Neural crest cell (in vitro differentiated cells): ENCODE measurements at regions not wholly inside any gene's neighbourhood (a gene's known extent, or its start where the extent isn't known, plus 50 kb on each side); places are given as distances from the start of the nearest gene placed in this dataset.
A peak's percentile ranks its signal among the peaks of the same experiment; 100 is the strongest.

ENCODE experiments used
- DNase-seq: peaks from one replicate; pipeline ENCODE4 v3.0.0; 2021; ENCODE audit warnings: low read depth, mixed read lengths, low spot score
- H3K27ac Mint-ChIP-seq: one replicate; pipeline ENCODE4 v1.8.0; 2021; ENCODE audit warnings: mild to moderate bottlenecking, mixed read lengths; ENCODE audit not compliant: unreplicated experiment
- H3K27me3 Mint-ChIP-seq: 2 replicates; pipeline ENCODE4 v1.8.0; 2021; ENCODE audit warnings: low read depth, mild to moderate bottlenecking, mixed read lengths
- H3K36me3 Mint-ChIP-seq: 2 replicates; pipeline ENCODE4 v1.8.0; 2021; ENCODE audit warnings: low read depth, mild to moderate bottlenecking, mixed read lengths
- H3K4me1 Mint-ChIP-seq: 2 replicates; pipeline ENCODE4 v1.8.0; 2021; ENCODE audit warnings: mixed read lengths
- H3K4me3 Mint-ChIP-seq: one replicate; pipeline ENCODE4 v1.8.0; 2021; ENCODE audit warnings: mild to moderate bottlenecking, mixed read lengths
- H3K9me3 Mint-ChIP-seq: 2 replicates; pipeline ENCODE4 v1.8.0; 2021; ENCODE audit warnings: mixed read lengths
- CTCF ChIP-seq: fragments of 200-600 bp; sonication (generic); conservative IDR thresholded peaks from 2 replicates; pipeline ENCODE4 v1.5.0; 2021; ENCODE audit warnings: antibody characterized with exemption, mild to moderate bottlenecking

GRCh38 chr20:7301807-7302206 lies 534.3 kb downstream of the BMP2 start:
- H3K4me3 Mint-ChIP-seq: no peak overlapping the region
- no peak for TF ChIP-seq CTCF
- H3K27ac Mint-ChIP-seq: peak overlapping the region; percentile 12
- no peaks in the 10 kb centered on the region for H3K36me3 Mint-ChIP-seq
- no peaks in the 10 kb centered on the region for H3K27me3 Mint-ChIP-seq
- no peak for DNase-seq
- H3K9me3 Mint-ChIP-seq: no peaks in the 10 kb centered on the region
- H3K4me1 Mint-ChIP-seq: peaks cover 12% of the 10 kb centered on the region

- H3K4me3 Mint-ChIP-seq: no peak overlapping the region
- peak overlapping the region; percentile 12 for H3K27ac Mint-ChIP-seq
- H3K9me3 Mint-ChIP-seq: no peaks in the 10 kb centered on the region
- H3K36me3 Mint-ChIP-seq: no peaks in the 10 kb centered on the region
- H3K27me3 Mint-ChIP-seq: no peaks in the 10 kb centered on the region
- TF ChIP-seq CTCF: no peak
- peaks cover 12% of the 10 kb centered on the region for H3K4me1 Mint-ChIP-seq
- DNase-seq: no peak
These were observed 534.8 kb downstream of the BMP2 start for GRCh38 chr20:7302250-7302649.

GRCh38 chr20:7305976-7306375 lies 538.5 kb downstream of the BMP2 start:
- Mint-ChIP-seq H3K4me3 (no peak overlapping the region), H3K36me3 (no peaks in the 10 kb centered on the region), H3K4me1 (peaks cover 12% of the 10 kb centered on the region), H3K9me3 (no peaks in the 10 kb centered on the region), H3K27me3 (peaks cover 2% of the 10 kb centered on the region), H3K27ac (no peak overlapping the region)
- no peak for TF ChIP-seq CTCF
- no peak for DNase-seq

- Mint-ChIP-seq H3K36me3 (no peaks in the 10 kb centered on the region), H3K4me3 (no peak overlapping the region), H3K4me1 (no peaks in the 10 kb centered on the region), H3K27ac (no peak overlapping the region), H3K9me3 (no peaks in the 10 kb centered on the region), H3K27me3 (peaks cover 14% of the 10 kb centered on the region)
- no peak for TF ChIP-seq CTCF
- no peak for DNase-seq
These were observed 540.7 kb downstream of the BMP2 start for GRCh38 chr20:7308163-7308562.

- no peak for TF ChIP-seq CTCF
- peaks cover 27% of the 10 kb centered on the region for H3K27me3 Mint-ChIP-seq
- peaks cover 3% of the 10 kb centered on the region for H3K9me3 Mint-ChIP-seq
- H3K4me3 Mint-ChIP-seq: no peak overlapping the region
- no peak overlapping the region for H3K27ac Mint-ChIP-seq
- no peaks in the 10 kb centered on the region for H3K36me3 Mint-ChIP-seq
- H3K4me1 Mint-ChIP-seq: no peaks in the 10 kb centered on the region
- DNase-seq: no peak
These were observed 545.6 kb downstream of the BMP2 start for GRCh38 chr20:7313047-7313446.

GRCh38 chr20:7323957-7324356 lies 556.5 kb downstream of the BMP2 start:
- H3K27me3 Mint-ChIP-seq: peaks cover 23% of the 10 kb centered on the region
- H3K9me3 Mint-ChIP-seq: no peaks in the 10 kb centered on the region
- TF ChIP-seq CTCF: no peak
- no peaks in the 10 kb centered on the region for H3K4me1 Mint-ChIP-seq
- H3K27ac Mint-ChIP-seq: no peak overlapping the region
- H3K4me3 Mint-ChIP-seq: no peak overlapping the region
- H3K36me3 Mint-ChIP-seq: no peaks in the 10 kb centered on the region
- no peak for DNase-seq
